Uterus (tissue), 2 donors: ENCODE measurements at regions not wholly inside any gene's neighbourhood (a gene's known extent, or its start where the extent isn't known, plus 50 kb on each side); places are given as distances from the start of the nearest gene placed in this dataset.

ENCODE experiments used
- CTCF ChIP-seq, 4 experiments: fragments of 200-600 bp in 2 of 4; fragments of 450-650 bp in 2 of 4; sonication (generic) in 2 of 4; IDR thresholded peaks; one replicate each; pipeline ENCODE4 v1.5.1; 2016 to 2019; ENCODE audit warnings: antibody characterized with exemption in 4 of 4, mild to moderate bottlenecking in 2 of 4, moderate library complexity in 1 of 4
- POLR2A ChIP-seq, 2 donors: fragments of 450-650 bp; IDR thresholded peaks; one replicate each; pipeline ENCODE4 v1.6.1; 2016; ENCODE audit warnings: antibody characterized with exemption in 2 of 2, mild to moderate bottlenecking in 1 of 2, moderate library complexity in 1 of 2

- TF ChIP-seq POLR2A (IDR thresholded peaks at IDR 0.05) (no peak), CTCF (IDR thresholded peaks at IDR 0.05) (no peak)
Measured at GRCh38 chr21:15627011-15627410, 102.8 kb upstream of the USP25 start.
